GM12891 (cell line): ENCODE measurements at regions not wholly inside any gene's neighbourhood (a gene's known extent, or its start where the extent isn't known, plus 50 kb on each side); places are given as distances from the start of the nearest gene placed in this dataset.

Source experiments
- DNase-seq: peaks from one replicate; pipeline ENCODE4 v3.0.0; 2011; ENCODE audit warnings: low spot score; ENCODE audit not compliant: insufficient read length
- FAIRE-seq: peaks from 2 replicates; lab custom pipeline; 2011; peaks lifted over from hg19 to GRCh38; lab: Jason Lieb, UNC
- PAX5 ChIP-seq: IDR thresholded peaks from 2 replicates; pipeline ENCODE4 v1.6.1; 2011; ENCODE audit warnings: low read length, moderate library complexity, mild to moderate bottlenecking; ENCODE audit not compliant: insufficient read depth, severe bottlenecking
- POLR2A ChIP-seq: IDR thresholded peaks from 2 replicates; pipeline ENCODE4 v1.6.1; 2011; ENCODE audit warnings: low read depth, low read length, control low read depth
- POLR2AphosphoS5 ChIP-seq: IDR thresholded peaks from 2 replicates; pipeline ENCODE4 v1.6.1; 2011; ENCODE audit warnings: low read depth, low read length, control low read depth
- POU2F2 ChIP-seq: IDR thresholded peaks from 2 replicates; pipeline ENCODE4 v1.6.1; 2011; ENCODE audit warnings: low read depth, mild to moderate bottlenecking, control low read depth, low read length, moderate library complexity
- SPI1 ChIP-seq: IDR thresholded peaks from 2 replicates; pipeline ENCODE4 v1.6.1; 2011; ENCODE audit warnings: low read depth, low read length, control low read depth
- TAF1 ChIP-seq: IDR thresholded peaks from 2 replicates; pipeline ENCODE4 v1.6.1; 2011; ENCODE audit warnings: low read depth, low read length, control low read depth

DNA sequence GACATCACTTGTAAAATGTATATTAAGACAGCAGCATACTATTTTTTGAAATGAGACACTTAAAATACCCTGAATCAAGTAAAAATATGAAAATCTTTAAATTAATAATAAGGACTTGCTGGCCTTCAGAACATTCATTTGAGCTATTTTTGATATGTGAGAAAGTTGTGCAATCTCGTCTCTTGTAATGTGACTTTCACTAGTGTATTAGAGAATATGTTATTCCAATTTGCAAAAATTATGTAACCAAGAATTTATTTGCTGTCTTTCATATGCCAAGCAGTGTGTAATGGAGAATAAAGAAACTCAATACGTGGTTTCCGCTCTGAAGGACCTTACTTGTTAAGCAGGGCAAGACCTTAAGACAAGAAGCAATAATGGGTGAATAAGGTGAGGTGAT, 375.0 kb upstream of the RUNX1 start:
- FAIRE-seq = no peak
- TF ChIP-seq POLR2AphosphoS5 (no peak), TAF1 (no peak)
- no peak for DNase-seq

GRCh38 chr21:35423709-35424108, 374.6 kb upstream of the RUNX1 start:
- FAIRE-seq (no peak), DNase-seq (no peak)
- TF ChIP-seq POU2F2 (no peak), TAF1 (no peak), PAX5 (no peak), SPI1 (no peak), POLR2AphosphoS5 (no peak), POLR2A (no peak)

- DNase-seq = no peak
- FAIRE-seq = no peak
- TF ChIP-seq PAX5 = no peak
- TF ChIP-seq TAF1 = no peak
- no peak for TF ChIP-seq SPI1
- TF ChIP-seq POU2F2 = no peak
- TF ChIP-seq POLR2A = no peak
- no peak for TF ChIP-seq POLR2AphosphoS5
Measured at GRCh38 chr21:35422011-35422410, 372.9 kb upstream of the RUNX1 start.

- FAIRE-seq (no peak), DNase-seq (no peak)
- TF ChIP-seq PAX5 (no peak), TAF1 (no peak), POU2F2 (no peak), SPI1 (no peak), POLR2AphosphoS5 (no peak), POLR2A (no peak)
Measured at GRCh38 chr21:35421221-35421620, 372.1 kb upstream of the RUNX1 start.

DNA sequence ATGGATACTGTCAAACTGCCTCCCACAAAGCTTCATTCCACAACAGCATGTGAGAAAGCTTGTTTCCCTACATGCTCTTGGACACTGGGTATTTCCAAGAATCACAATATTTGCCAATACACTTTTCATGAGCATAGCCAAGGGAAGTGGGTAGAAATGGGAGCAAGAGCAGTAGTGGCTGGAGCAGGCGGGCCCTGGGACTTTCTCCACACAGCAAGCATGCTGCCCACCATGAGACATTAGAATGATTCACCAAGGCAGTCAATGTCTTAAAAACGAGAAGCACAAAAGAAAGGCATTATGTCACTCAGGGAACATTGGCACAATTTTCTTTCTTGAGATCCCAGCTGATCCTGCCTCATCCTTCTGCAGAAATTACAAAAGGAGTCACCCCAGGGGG, 371.6 kb upstream of the RUNX1 start:
- FAIRE-seq = no peak
- TF ChIP-seq POLR2A (no peak), POU2F2 (no peak), POLR2AphosphoS5 (no peak), TAF1 (no peak), PAX5 (no peak), SPI1 (no peak)
- no peak for DNase-seq

DNA sequence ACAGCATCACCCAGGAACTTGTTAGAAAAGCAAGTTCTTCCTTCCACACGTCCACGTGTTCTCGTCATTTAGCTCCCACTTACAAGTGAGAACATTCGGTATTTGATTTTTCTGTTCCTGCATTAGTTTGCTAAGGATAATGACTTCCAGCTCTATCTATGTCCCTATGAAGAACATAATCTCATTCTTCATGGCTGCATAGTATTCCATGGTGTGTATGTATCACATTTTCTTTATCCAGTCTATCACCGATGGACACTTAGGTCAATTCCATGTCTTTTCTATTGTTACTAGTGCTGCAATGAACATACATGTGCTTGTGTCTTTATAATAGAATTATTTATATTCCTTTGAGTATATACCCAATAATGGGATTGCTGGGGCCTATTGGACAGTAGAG, 368.7 kb upstream of the RUNX1 start:
- no peak for FAIRE-seq
- no peak for TF ChIP-seq SPI1
- no peak for TF ChIP-seq POU2F2

DNA sequence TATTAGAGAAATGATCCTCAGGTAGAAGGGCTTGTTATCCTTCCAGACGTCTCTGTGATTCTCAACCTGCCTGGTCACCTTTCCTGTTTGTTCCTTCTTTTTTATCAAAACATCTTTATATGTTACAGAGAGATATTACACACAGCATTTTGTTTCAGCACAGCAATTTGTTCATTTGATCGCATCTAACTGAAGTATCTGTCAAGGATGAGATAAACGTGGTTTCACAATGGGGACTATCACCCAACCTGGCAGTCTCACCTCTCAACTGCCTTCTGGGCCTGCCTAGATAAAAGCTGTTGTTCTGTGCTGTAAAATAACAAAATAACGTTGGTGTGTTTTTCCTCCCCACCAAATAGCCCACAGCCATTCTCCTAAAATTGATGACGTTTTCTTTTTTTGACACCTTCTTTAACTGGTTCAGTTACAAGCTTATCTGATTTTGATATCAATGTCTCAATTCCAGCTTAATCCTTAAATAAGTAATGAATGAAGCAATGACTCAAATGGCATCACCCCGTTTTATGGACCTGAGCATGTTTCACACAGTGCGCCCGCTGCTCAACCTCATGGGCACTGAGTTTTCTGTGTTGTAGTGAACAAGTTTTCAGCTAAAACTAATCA, 367.9 kb upstream of the RUNX1 start:
- TF ChIP-seq SPI1 (no peak), TAF1 (no peak)
- DNase-seq (no peak), FAIRE-seq (no peak)

More for the DNA sequence above, 368.7 kb upstream of the RUNX1 start:
- DNase-seq = no peak

DNA sequence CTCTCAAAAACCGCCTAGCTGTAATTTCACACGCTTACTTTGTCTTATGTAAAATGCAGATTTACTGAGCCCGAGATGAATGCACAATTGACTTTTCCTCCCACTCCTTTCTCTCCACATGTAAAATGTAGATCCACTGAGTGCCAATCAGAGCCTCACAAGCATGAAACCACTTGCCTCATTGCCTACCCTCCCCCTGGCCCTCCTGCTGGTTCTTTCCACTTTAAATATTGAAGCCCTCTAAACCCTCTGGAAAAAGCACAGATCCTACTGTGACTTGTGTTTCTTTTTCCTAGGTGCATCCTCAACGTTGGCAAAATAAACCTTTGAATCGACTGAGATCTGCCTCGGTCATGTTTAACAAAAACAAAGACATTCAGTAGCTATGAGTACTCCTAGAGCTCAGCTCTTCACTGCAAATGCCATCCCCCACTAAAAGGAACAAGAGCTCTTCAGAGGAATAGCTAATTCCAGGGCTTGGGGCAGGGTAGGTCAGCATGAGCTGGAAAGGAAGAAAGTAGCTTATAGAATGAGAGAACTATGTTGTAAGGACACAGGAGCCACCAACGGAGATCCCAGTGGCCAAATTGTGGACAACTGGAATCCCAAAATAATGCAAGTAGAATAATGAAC, 365.5 kb upstream of the RUNX1 start:
- FAIRE-seq (no peak), DNase-seq (no peak)
- TF ChIP-seq PAX5 = no peak
- TF ChIP-seq POLR2A = no peak
- no peak for TF ChIP-seq SPI1
- no peak for TF ChIP-seq POLR2AphosphoS5
- no peak for TF ChIP-seq POU2F2
- no peak for TF ChIP-seq TAF1

- TF ChIP-seq POLR2AphosphoS5 = no peak
- no peak for TF ChIP-seq SPI1
- TF ChIP-seq POU2F2 = no peak
- TF ChIP-seq TAF1 = no peak
- no peak for TF ChIP-seq POLR2A
- no peak for TF ChIP-seq PAX5
- no peak for FAIRE-seq
- no peak for DNase-seq
Measured at GRCh38 chr21:35414056-35414455, 365.0 kb upstream of the RUNX1 start.

GRCh38 chr21:35412231-35412630, 363.1 kb upstream of the RUNX1 start:
- no peak for FAIRE-seq
- no peak for DNase-seq
- no peak for TF ChIP-seq SPI1
- no peak for TF ChIP-seq POLR2AphosphoS5
- TF ChIP-seq PAX5 = no peak
- TF ChIP-seq POU2F2 = no peak
- TF ChIP-seq TAF1 = no peak
- TF ChIP-seq POLR2A = no peak

DNA sequence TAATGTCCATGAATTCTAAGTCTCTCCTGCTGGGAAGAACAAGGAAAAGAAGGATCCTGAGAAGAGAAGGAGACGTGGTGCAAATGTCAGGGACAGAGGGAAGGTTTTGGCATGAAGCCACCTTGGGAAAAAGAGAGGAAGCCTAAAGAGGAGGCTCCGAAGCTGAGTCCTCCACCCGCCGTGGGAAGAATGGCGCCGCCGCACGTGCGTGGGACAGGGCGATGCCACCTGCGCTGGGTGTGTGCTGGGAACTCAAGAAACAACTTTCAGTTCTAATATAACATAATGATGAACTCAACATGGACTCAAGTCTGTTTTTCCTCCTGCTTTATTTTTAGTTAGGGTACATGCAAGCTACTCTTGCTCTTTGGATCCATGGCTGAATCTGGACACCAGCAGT, 362.3 kb upstream of the RUNX1 start:
- TF ChIP-seq POLR2AphosphoS5 = no peak
- DNase-seq = no peak
- no peak for FAIRE-seq

GRCh38 chr21:35410656-35411055, 361.6 kb upstream of the RUNX1 start:
- FAIRE-seq (no peak), DNase-seq (no peak)
- TF ChIP-seq PAX5 (no peak), POU2F2 (no peak), TAF1 (no peak), POLR2A (no peak), POLR2AphosphoS5 (no peak), SPI1 (no peak)
